Keratinocyte (primary cell): ENCODE measurements at regions not wholly inside any gene's neighbourhood (a gene's known extent, or its start where the extent isn't known, plus 50 kb on each side); places are given as distances from the start of the nearest gene placed in this dataset.

Source experiments
- CTCF ChIP-seq, 3 experiments: IDR thresholded peaks in 1 of 3; conservative IDR thresholded peaks in 1 of 3; optimal IDR thresholded peaks in 1 of 3; 2 replicates in 2 of 3; 3 replicates in 1 of 3; pipeline versions ENCODE3 to v1.5.1; 2011; ENCODE audit warnings: low read length in 3 of 3, mild to moderate bottlenecking in 3 of 3, moderate library complexity in 2 of 3, control low read depth in 1 of 3, inconsistent platforms in 1 of 3; ENCODE audit not compliant: insufficient read depth in 2 of 3; ENCODE audit errors: extremely low read depth in 1 of 3
- EZH2 ChIP-seq: IDR thresholded peaks from one replicate; pipeline ENCODE4 v1.6.1; 2012; ENCODE audit warnings: inconsistent platforms, mild to moderate bottlenecking, low read length, moderate library complexity

- TF ChIP-seq CTCF (optimal IDR thresholded peaks at IDR 0.05 in 1 of 3, IDR thresholded peaks at IDR 0.05 in 1 of 3, conservative IDR thresholded peaks at IDR 0.05 in 1 of 3; ENCODE audit: extremely low read depth in 1 of 3, insufficient read depth in 2 of 3, low read length in 3 of 3) (no peak), EZH2 (no peak)
Observed at GRCh38 chr6:9095137-9095536, 659.8 kb upstream of the SLC35B3 start.
